ENCODE measurements at regions not wholly inside any gene's neighbourhood (a gene's known extent, or its start where the extent isn't known, plus 50 kb on each side); places are given as distances from the start of the nearest gene placed in this dataset.

GRCh38 chr12:82279536-82280058 is 78.6 kb downstream of the CCDC59 start:
- TF ChIP-seq POLR2A (IDR thresholded peaks at IDR 0.05) (no peak), CTCF (IDR thresholded peaks at IDR 0.05) (no peak)
